Endothelial cell of umbilical vein (primary cell): ENCODE measurements at regions not wholly inside any gene's neighbourhood (a gene's known extent, or its start where the extent isn't known, plus 50 kb on each side); places are given as distances from the start of the nearest gene placed in this dataset.

Experiments used
- BruUV-seq: library from RNA; stranded (reverse); fragments of 400-500 nt; replicated peaks from 2 replicates; lab custom pipeline; 2021; lab: Mats Ljungman, UMichigan
- CTCF ChIA-PET: fragments of 300-600, 350-600 bp; sonication (Branson Sonifier 250); formaldehyde crosslinking; loops from one replicate; lab custom pipeline; 2021; ENCODE audit warnings: antibody characterized with exemption, inconsistent platforms; lab: Charles Lee
- POLR2A ChIA-PET: fragments of 300-600, 350-600 bp; sonication (Branson Sonifier 250); formaldehyde crosslinking; loops from one replicate; lab custom pipeline; 2021; ENCODE audit warnings: antibody characterized with exemption, inconsistent platforms; lab: Charles Lee
- DNase-seq: peaks from one replicate; pipeline ENCODE4 v3.0.0-alpha.2; 2011; ENCODE audit warnings: low read depth, low spot score
- FAIRE-seq: peaks from 2 replicates; lab custom pipeline; 2011; peaks lifted over from hg19 to GRCh38; lab: Jason Lieb, UNC
- H2AFZ ChIP-seq: 2 replicates; pipeline ENCODE4 v1.6.0; 2012; ENCODE audit warnings: low read depth, low read length, control low read depth, inconsistent platforms
- H3K27ac ChIP-seq: 2 replicates; pipeline ENCODE4 v1.5.1; 2011; ENCODE audit warnings: low read depth, mild to moderate bottlenecking, control low read depth, low read length, moderate library complexity; ENCODE audit not compliant: insufficient read depth
- H3K27me3 ChIP-seq, 2 experiments: 2 replicates each; pipeline versions ENCODE4 v1.6.0 to v1.6.1; 2011; ENCODE audit warnings: low read length in 2 of 2, mixed read lengths in 1 of 2; ENCODE audit not compliant: control insufficient read depth in 2 of 2, insufficient read depth in 2 of 2
- H3K36me3 ChIP-seq, 2 experiments: 2 replicates in 1 of 2; 3 replicates in 1 of 2; pipeline ENCODE4 v1.5.1; 2011; ENCODE audit warnings: low read length in 2 of 2, mild to moderate bottlenecking in 1 of 2, moderate library complexity in 1 of 2; ENCODE audit not compliant: control insufficient read depth in 2 of 2, insufficient read depth in 2 of 2; ENCODE audit errors: extremely low read depth in 1 of 2
- H3K4me1 ChIP-seq: 3 replicates; pipeline ENCODE4 v1.5.1; 2011; ENCODE audit warnings: mild to moderate bottlenecking, low read length; ENCODE audit not compliant: control insufficient read depth, insufficient read depth; ENCODE audit errors: extremely low read depth
- H3K4me2 ChIP-seq: 2 replicates; pipeline ENCODE4 v1.6.1; 2011; ENCODE audit warnings: low read length, control low read depth, mixed read lengths; ENCODE audit not compliant: insufficient read depth
- H3K4me3 ChIP-seq, 3 experiments: fragments of 200-600 bp in 1 of 3; sonication (generic), shearing (Covaris generic) in 1 of 3; replicated peaks in 1 of 3; 2 replicates each; pipeline ENCODE4 v1.5.1; 2011 to 2016; ENCODE audit warnings: control low read depth in 3 of 3, low read length in 3 of 3, mild to moderate bottlenecking in 2 of 3, inconsistent platforms in 1 of 3, low read depth in 1 of 3, moderate library complexity in 1 of 3; ENCODE audit not compliant: insufficient read depth in 1 of 3
- H3K79me2 ChIP-seq: 2 replicates; pipeline ENCODE4 v1.6.0; 2012; ENCODE audit warnings: low read length, inconsistent platforms; ENCODE audit not compliant: control insufficient read depth, insufficient read depth
- H3K9ac ChIP-seq: replicated peaks from 2 replicates; pipeline ENCODE3; 2011; ENCODE audit warnings: low read length, control low read depth; ENCODE audit not compliant: insufficient read depth; ENCODE audit errors: extremely low read depth
- H3K9me1 ChIP-seq: replicated peaks from 3 replicates; pipeline ENCODE4 v1.6.0; 2011; ENCODE audit warnings: mild to moderate bottlenecking, low read length; ENCODE audit not compliant: control insufficient read depth, insufficient read depth; ENCODE audit errors: extremely low read depth
- H3K9me3 ChIP-seq: replicated peaks from 2 replicates; pipeline ENCODE4 v1.5.1; 2012; ENCODE audit warnings: low read length, inconsistent platforms; ENCODE audit not compliant: control insufficient read depth, insufficient read depth
- H4K20me1 ChIP-seq: replicated peaks from 2 replicates; pipeline ENCODE3; 2011; ENCODE audit warnings: mild to moderate bottlenecking, low read length; ENCODE audit not compliant: control insufficient read depth, insufficient read depth; ENCODE audit errors: extremely low read depth
- CTCF ChIP-seq, 2 donors: IDR thresholded peaks; 1 replicate in 1 of 2; 2 replicates in 1 of 2; pipeline ENCODE4 v1.5.1; 2011; ENCODE audit warnings: low read length in 2 of 2, mild to moderate bottlenecking in 2 of 2, moderate library complexity in 2 of 2, control low read depth in 1 of 2, inconsistent platforms in 1 of 2, low read depth in 1 of 2; ENCODE audit not compliant: insufficient read depth in 1 of 2; ENCODE audit errors: extremely low read depth in 1 of 2
- FOS ChIP-seq: IDR thresholded peaks from 2 replicates; pipeline ENCODE4 v1.6.1; 2011; ENCODE audit warnings: mild to moderate bottlenecking, low read length, moderate library complexity, borderline replicate concordance; ENCODE audit not compliant: insufficient read depth
- GATA2 ChIP-seq: IDR thresholded peaks from 2 replicates; pipeline ENCODE4 v1.7.0; 2011; ENCODE audit warnings: low read depth, mild to moderate bottlenecking, moderate library complexity, mixed read lengths, low read length; ENCODE audit not compliant: insufficient read length, insufficient read depth
- JUN ChIP-seq: IDR thresholded peaks from 2 replicates; pipeline ENCODE4 v1.6.1; 2011; ENCODE audit warnings: borderline replicate concordance, low read depth; ENCODE audit not compliant: insufficient read length, insufficient read depth
- MAX ChIP-seq: IDR thresholded peaks from 2 replicates; pipeline ENCODE4 v1.6.1; 2011; ENCODE audit not compliant: insufficient read depth, insufficient read length
- MYC ChIP-seq: IDR thresholded peaks from one replicate; pipeline ENCODE4 v1.6.1; 2011; ENCODE audit warnings: mild to moderate bottlenecking, low read depth, low read length
- POLR2A ChIP-seq: IDR thresholded peaks from 2 replicates; pipeline ENCODE4 v1.6.1; 2012; ENCODE audit warnings: low read depth, mild to moderate bottlenecking, control low read depth, low read length
- POLR2AphosphoS5 ChIP-seq: IDR thresholded peaks from 2 replicates; pipeline ENCODE4 v1.6.1; 2012; ENCODE audit warnings: low read depth, mild to moderate bottlenecking, control low read depth, low read length, moderate library complexity; ENCODE audit not compliant: insufficient read depth
- dilution Hi-C: fragments of 300-500 bp; cut with MboI; formaldehyde crosslinking; loops from one replicate; pipeline ENCODE4 v1.15.0; 2019; ENCODE audit warnings: low sequenced_read_pairs; ENCODE audit not compliant: extremely low pct_ligation_motif_present
- intact Hi-C: fragments of 100-400 bp; cut with micrococcal nuclease; formaldehyde crosslinking; loops from one replicate; pipeline ENCODE4 v1.10.0; 2022

- ChIA-PET POLR2A (no interaction called here), CTCF (no interaction called here)
- H3K27ac ChIP-seq, result no peak overlapping the region
- DNase-seq (no peak), FAIRE-seq (peak; percentile 4)
- TF ChIP-seq MYC (no peak), POLR2A (no peak), CTCF (IDR thresholded peaks at IDR 0.05; ENCODE audit: extremely low read depth in 1 of 2, insufficient read depth in 1 of 2, low read depth in 1 of 2, low read length in 2 of 2) (no peak), POLR2AphosphoS5 (no peak), MAX (no peak), FOS (no peak), JUN (no peak), GATA2 (no peak)
- no peaks in the 10 kb centered on the region for H3K79me2 ChIP-seq
- H3K4me2 ChIP-seq, result no peak overlapping the region
- no peaks in the 10 kb centered on the region for H3K36me3 ChIP-seq
- dilution Hi-C loops (no loop called here), intact Hi-C loops (no loop called here)
- H4K20me1 ChIP-seq, result no peaks in the 10 kb centered on the region
- no peaks in the 10 kb centered on the region for H3K9me1 ChIP-seq
- no TSS peak for BruUV-seq
- H3K4me1 ChIP-seq, result no peaks in the 10 kb centered on the region
- H3K9me3 ChIP-seq, result no peaks in the 10 kb centered on the region
- H3K4me3 ChIP-seq, result no peak overlapping the region
- H3K9ac ChIP-seq, result no peak overlapping the region
- H2AFZ ChIP-seq, result no peak overlapping the region
- H3K27me3 ChIP-seq, result no peaks in the 10 kb centered on the region
These were observed 190.5 kb downstream of the BMP4 start for GRCh38 chr14:53766106-53766505.
